Left cardiac atrium (tissue), 4 donors: ENCODE measurements at regions not wholly inside any gene's neighbourhood (a gene's known extent, or its start where the extent isn't known, plus 50 kb on each side); places are given as distances from the start of the nearest gene placed in this dataset.
A peak's percentile ranks its signal among the peaks of the same experiment; 100 is the strongest.

ENCODE experiments used
- ATAC-seq, 2 donors: fragments of 200-7000 bp; cut with Tn5 transposase; one replicate each; pipeline ENCODE4 v1.9.1; 2020; ENCODE audit warnings: mild to moderate bottlenecking in 2 of 2, moderate library complexity in 2 of 2
- DNase-seq: peaks from one replicate; pipeline ENCODE4 v3.0.0-alpha.2; 2020
- intact Hi-C, 2 donors: fragments of 100-400 bp; cut with DNase I; formaldehyde crosslinking; loops; one replicate each; pipeline versions ENCODE4 v1.14.1 to v1.15.1; 2022 to 2023
- donor health status: DM: no; HTN: yes; CAD: no.
- donor health status: DM: no; HTN: yes; CAD: no; lungs with severe emphysema.
- donor health status: DM: yes; HTN: yes; CAD: no.
- donor health status: Dilated cardiomyopathy.

- DNase-seq (no peak), ATAC-seq (peak in 1 of 2 donors; percentile 30)
- intact Hi-C loops = no loop called here
These were observed 76.0 kb downstream of the ATPSCKMT start for GRCh38 chr5:10173716-10174115.

GRCh38 chr5:10172247-10172646 lies 77.4 kb downstream of the ATPSCKMT start:
- DNase-seq (no peak), ATAC-seq (no peak)
- intact Hi-C loops = no loop called here

DNA sequence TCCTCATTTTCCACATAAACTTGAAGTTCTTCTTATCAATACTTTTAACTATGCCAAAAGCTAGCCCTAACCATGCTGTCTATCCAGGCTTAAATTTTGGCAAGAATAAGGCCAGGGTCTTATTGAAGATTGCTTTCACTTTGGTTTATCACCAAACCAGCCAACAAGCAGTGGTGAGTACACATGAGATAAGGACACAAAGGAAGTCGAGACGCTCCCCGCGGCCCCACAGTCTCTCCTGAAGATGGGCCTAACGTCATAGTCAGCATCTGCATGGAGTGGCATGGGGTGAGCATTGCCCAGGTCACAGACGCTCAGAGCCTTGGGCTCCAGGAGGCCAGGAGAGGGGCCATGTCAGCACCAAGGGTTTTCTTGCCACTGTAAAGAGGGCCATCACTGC lies 80.3 kb downstream of the ATPSCKMT start:
- ATAC-seq = no peak
- DNase-seq = no peak
- intact Hi-C loops = no loop called here

GRCh38 chr5:10168254-10168653 lies 81.4 kb downstream of the ATPSCKMT start:
- no peak for ATAC-seq
- DNase-seq = no peak
- intact Hi-C loops = no loop called here

DNA sequence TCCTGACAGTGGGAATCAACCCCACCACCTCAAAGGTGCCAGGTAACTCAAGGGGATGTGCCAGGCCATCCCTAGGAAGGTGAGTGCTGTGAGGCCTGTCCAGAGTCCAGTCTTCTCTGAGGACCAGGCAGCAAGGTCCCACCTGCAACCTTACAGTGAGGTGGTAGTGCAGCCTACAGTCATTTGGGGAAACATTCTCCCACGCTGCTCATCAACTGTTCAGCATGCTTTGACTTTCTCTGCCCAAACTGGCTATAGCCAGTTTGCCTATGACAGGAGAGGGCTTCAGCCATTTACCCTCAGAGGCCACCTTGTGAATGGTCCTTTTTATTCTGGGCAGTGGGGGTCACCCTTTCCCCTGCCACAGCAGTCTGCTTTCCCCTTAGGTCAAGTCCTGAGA lies 81.9 kb downstream of the ATPSCKMT start:
- DNase-seq (no peak), ATAC-seq (no peak)
- intact Hi-C loops = no loop called here

DNA sequence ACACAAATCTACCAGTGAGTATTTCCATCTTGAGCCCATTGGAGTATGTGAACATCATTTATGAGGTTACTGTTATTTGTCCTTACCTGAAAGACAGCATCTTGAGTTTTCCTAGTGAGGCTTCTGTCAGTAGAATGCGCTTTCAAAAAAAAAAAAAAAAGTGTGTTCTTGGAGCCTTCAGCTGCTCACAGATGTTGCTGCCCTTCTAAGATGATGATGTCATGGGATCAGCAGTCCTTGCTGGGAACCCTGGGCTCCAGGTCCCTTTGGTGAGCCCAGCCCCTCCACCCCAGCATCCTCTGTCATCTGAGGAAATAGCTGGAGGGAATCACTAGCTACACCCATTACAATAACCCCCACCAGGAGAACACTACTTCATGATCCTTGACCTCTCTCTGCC lies 83.3 kb downstream of the ATPSCKMT start:
- intact Hi-C loops = no loop called here
- DNase-seq (no peak), ATAC-seq (no peak)

GRCh38 chr5:10162468-10162867 lies 87.2 kb downstream of the ATPSCKMT start:
- no peak for ATAC-seq
- no peak for DNase-seq
- intact Hi-C loops = no loop called here

- intact Hi-C loops = no loop called here
These were observed 87.9 kb downstream of the ATPSCKMT start for GRCh38 chr5:10161778-10162177.

GRCh38 chr5:10160241-10160640 lies 89.4 kb downstream of the ATPSCKMT start:
- no peak for DNase-seq
- intact Hi-C loops = no loop called here

More at GRCh38 chr5:10161778-10162177, 87.9 kb downstream of the ATPSCKMT start:
- ATAC-seq = no peak
- no peak for DNase-seq

GRCh38 chr5:10158886-10159285 lies 90.8 kb downstream of the ATPSCKMT start:
- no peak for DNase-seq
- ATAC-seq = no peak
- intact Hi-C loops = no loop called here

More at GRCh38 chr5:10160241-10160640, 89.4 kb downstream of the ATPSCKMT start:
- no peak for ATAC-seq

GRCh38 chr5:10157085-10157669 lies 92.5 kb downstream of the ATPSCKMT start:
- DNase-seq = no peak
- ATAC-seq = no peak
- intact Hi-C loops = no loop called here

GRCh38 chr5:10155897-10156667 lies 93.6 kb downstream of the ATPSCKMT start:
- intact Hi-C loops = no loop called here
- DNase-seq (no peak), ATAC-seq (no peak)

DNA sequence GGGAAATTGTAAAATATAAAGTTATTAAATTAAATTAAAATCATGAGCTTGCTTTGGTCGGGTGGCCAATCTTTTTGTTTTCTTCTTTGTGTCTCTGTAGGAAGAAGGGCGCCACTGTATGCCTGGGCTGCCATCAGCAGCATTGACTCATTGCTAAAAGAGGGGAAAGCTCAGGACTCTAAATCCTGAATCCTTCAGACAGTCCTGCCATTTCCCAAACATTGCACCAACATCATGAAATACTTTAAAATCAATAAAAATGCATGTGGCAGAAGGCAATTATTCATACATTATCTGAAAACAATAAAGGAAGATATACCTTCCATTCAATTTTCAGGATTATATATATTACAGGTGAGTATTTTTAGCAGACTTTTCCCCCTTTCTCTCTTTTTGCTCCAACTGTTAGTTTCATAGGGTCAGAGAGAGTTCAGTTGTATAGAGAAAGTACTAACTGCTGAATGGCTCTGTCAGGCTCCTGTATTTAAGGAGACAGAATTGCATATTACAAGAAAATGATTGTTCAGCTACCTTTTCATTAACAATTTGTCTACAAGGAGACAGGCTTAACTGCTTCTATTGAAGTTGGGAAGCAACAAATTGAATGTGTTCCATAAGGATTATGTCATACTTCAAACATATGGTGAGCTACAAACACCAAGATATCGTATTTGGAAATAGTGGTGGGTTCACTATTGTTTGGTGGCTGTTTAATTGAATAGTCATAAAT lies 95.7 kb downstream of the ATPSCKMT start:
- intact Hi-C loops = no loop called here
- no peak for DNase-seq
- ATAC-seq = no peak

GRCh38 chr5:10153394-10153793 lies 96.3 kb downstream of the ATPSCKMT start:
- DNase-seq = no peak
- ATAC-seq = no peak
- intact Hi-C loops = no loop called here

- intact Hi-C loops = no loop called here
- ATAC-seq (no peak), DNase-seq (no peak)
These were observed 98.0 kb downstream of the ATPSCKMT start for GRCh38 chr5:10151656-10152055.

DNA sequence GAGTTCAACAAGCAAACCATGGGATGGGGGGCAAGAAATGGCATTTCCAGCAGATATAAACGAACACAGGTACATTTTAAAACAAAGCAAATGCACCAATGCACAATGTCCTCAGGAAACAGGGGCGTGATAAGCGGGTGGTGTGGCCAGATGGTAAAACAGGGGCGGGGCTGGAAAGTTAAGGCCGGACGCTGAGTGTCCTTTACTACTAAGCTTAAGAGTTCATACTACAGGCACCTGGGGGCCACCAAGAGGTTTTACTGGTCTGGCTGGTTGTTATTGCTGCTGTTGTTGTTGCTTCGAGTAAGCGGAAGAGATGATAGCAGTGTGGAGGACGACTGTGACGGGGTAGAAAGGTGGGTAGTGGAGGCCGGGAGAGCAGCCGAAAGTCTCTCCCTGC lies 99.8 kb downstream of the ATPSCKMT start:
- ATAC-seq (no peak), DNase-seq (no peak)
- intact Hi-C loops = no loop called here

- DNase-seq = no peak
- ATAC-seq = peak in 1 of 2 donors; percentile 30
- intact Hi-C loops = no loop called here
These were observed 103.7 kb downstream of the ATPSCKMT start for GRCh38 chr5:10145923-10146401.

- DNase-seq = no peak
- intact Hi-C loops = no loop called here
- no peak for ATAC-seq
These were observed 105.6 kb downstream of the ATPSCKMT start for GRCh38 chr5:10144040-10144439.

- intact Hi-C loops = no loop called here
- DNase-seq (no peak), ATAC-seq (peak in 1 of 2 donors; percentile 31)
These were observed 109.3 kb downstream of the ATPSCKMT start for GRCh38 chr5:10140195-10140973.
